ENCODE measurements at regions not wholly inside any gene's neighbourhood (a gene's known extent, or its start where the extent isn't known, plus 50 kb on each side); places are given as distances from the start of the nearest gene placed in this dataset.

DNA sequence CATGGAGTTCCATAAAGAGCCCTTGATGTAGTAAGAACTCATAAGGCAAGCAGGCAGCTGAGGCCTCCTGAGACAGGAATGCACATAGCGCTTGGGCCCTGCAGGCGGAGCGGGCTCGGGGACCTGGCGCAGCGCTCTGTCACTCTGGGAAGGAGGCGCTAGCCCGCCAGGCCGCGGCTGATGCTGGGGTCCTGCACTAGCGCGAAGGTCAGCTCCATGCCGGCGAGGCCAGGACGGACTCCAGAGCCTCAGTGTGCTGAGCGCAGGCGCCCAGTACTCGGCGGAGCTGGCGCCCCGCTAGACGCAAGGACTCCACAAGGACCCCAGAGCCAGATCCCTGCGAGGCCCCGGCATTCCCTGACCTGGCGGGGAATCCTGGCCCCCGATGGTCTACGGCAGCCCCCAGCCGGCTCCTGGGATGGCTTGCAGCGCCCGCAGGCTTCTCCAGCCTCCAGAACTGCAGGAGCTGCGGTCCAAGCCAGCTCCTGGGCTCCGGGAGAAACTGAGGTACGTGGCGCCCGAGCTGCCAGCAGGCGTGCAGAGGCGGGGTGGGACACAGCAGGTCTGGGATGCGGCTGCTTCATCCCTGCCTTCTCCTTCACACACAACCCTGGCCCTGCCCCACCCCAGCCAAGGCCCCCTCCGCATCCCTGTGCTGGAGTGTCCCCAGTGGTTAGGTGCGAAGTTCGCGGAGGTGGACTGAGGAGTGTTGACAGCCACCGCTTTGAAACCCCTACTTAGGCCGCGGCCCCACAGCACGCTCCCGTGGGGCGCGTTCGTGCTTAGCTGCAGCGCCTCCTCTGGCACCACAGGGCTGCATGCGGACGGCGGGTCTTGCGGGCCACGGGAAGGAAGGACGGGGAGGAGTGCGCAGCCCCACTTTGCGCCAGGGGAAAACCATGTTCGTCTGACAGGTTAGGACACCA lies 761.5 kb upstream of the POM121L12 start:
- Histone ChIP-seq H3K27me3 (ENCODE audit: control insufficient read depth, insufficient read depth, low read length) (no peaks in the 10 kb centered on the region), H3K4me1 (ENCODE audit: control insufficient read depth, insufficient read depth, low read length) (no peaks in the 10 kb centered on the region), H4K20me1 (ENCODE audit: insufficient read depth, low read length) (no peaks in the 10 kb centered on the region), H2AFZ (replicated peaks; ENCODE audit: low read length, poor library complexity) (no peak overlapping the region), H3K14ac (replicated peaks; ENCODE audit: low read depth, low read length) (no peak overlapping the region), H4K8ac (ENCODE audit: low read depth in 2 of 2, low read length in 2 of 2) (no peak overlapping the region), H3K56ac (ENCODE audit: extremely low read depth, insufficient read depth, low read length) (no peak overlapping the region), H2BK15ac (ENCODE audit: low read depth, low read length) (no peak overlapping the region), H3K79me1 (ENCODE audit: low read depth in 1 of 2, low read length in 2 of 2) (no peaks in the 10 kb centered on the region), H4K91ac (ENCODE audit: insufficient read depth, low read depth, low read length) (no peak overlapping the region), H3K4ac (ENCODE audit: low read depth, low read length) (no peak overlapping the region), H3K36me3 (ENCODE audit: control insufficient read depth, insufficient read depth, low read length) (no peaks in the 10 kb centered on the region), H2BK5ac (ENCODE audit: low read depth, low read length, poor library complexity, severe bottlenecking) (no peak overlapping the region), H3K18ac (ENCODE audit: low read depth, low read length) (no peak overlapping the region), H3K9me3 (ENCODE audit: control insufficient read depth, insufficient read depth, low read length) (peaks cover 11% of the 10 kb centered on the region), H2AK5ac (ENCODE audit: low read depth, low read length) (no peak overlapping the region), H4K5ac (ENCODE audit: low read depth, low read length) (no peak overlapping the region), H3K9me1 (ENCODE audit: insufficient read depth, low read length) (no peaks in the 10 kb centered on the region), H3K27ac (ENCODE audit: insufficient read depth, low read length) (no peak overlapping the region), H2BK120ac (ENCODE audit: low read depth, low read length) (no peak overlapping the region), H3K4me2 (ENCODE audit: low read depth, low read length) (no peak overlapping the region), H3K23ac (ENCODE audit: low read depth, low read length) (no peak overlapping the region), H3K4me3 (ENCODE audit: insufficient read depth, low read depth, low read length) (no peak overlapping the region), H2BK20ac (ENCODE audit: low read depth, low read length) (no peak overlapping the region), H3K9ac (ENCODE audit: low read depth, low read length) (no peak overlapping the region), H2AK9ac (replicated peaks; ENCODE audit: low read depth, low read length, poor library complexity) (no peak overlapping the region)
- ATAC-seq (ENCODE audit: low read depth) = no peak
- POLR2A ChIA-PET (ENCODE audit: unreplicated experiment) = no interaction called here
- intact Hi-C loops (cut with micrococcal nuclease) (no loop called here), in situ Hi-C loops (cut with MboI; ENCODE audit: low sequenced_read_pairs) (no loop called here), dilution Hi-C loops (cut with HindIII; ENCODE audit: low sequenced_read_pairs, unreplicated experiment) (no loop called here)
- CTCF ChIA-PET = no interaction called here
- BruUV-seq (replicated peaks) = no TSS peak
- no peak for DNase-seq
- WGBS, 2 experiments (ENCODE audit: extremely low coverage in 2 of 2, insufficient read length in 1 of 2) = 67% methylated on average over 24 of the region's 60 CpGs; no CpG with 5 or more reads in 1 of the 2 experiments
- TF ChIP-seq POLR2A (IDR thresholded peaks at IDR 0.05; ENCODE audit: low read depth, low read length) = no peak
- TF ChIP-seq, protein P1, sequence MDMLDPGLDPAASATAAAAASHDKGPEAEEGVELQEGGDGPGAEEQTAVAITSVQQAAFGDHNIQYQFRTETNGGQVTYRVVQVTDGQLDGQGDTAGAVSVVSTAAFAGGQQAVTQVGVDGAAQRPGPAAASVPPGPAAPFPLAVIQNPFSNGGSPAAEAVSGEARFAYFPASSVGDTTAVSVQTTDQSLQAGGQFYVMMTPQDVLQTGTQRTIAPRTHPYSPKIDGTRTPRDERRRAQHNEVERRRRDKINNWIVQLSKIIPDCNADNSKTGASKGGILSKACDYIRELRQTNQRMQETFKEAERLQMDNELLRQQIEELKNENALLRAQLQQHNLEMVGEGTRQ (IDR thresholded peaks at IDR 0.05; ENCODE audit: low read depth, low read length) = no peak
- no peak for TF ChIP-seq NFE2L2 (IDR thresholded peaks at IDR 0.05; ENCODE audit: low read depth, low read length)
- TF ChIP-seq FOS (IDR thresholded peaks at IDR 0.05; ENCODE audit: low read depth, low read length) = no peak
- TF ChIP-seq MAFK (IDR thresholded peaks at IDR 0.05; ENCODE audit: low read depth, low read length) = no peak
- TF ChIP-seq BHLHE40 (IDR thresholded peaks at IDR 0.05; ENCODE audit: low read depth, low read length) = no peak
- TF ChIP-seq CHD1 (IDR thresholded peaks at IDR 0.05; ENCODE audit: low read depth, low read length) = no peak
- no peak for TF ChIP-seq ELK1 (IDR thresholded peaks at IDR 0.05; ENCODE audit: borderline replicate concordance, low read depth, low read length)
- TF ChIP-seq CTCF (conservative IDR thresholded peaks at IDR 0.05; ENCODE audit: low read depth, low read length) = no peak
- TF ChIP-seq RFX5 (IDR thresholded peaks at IDR 0.05; ENCODE audit: low read depth, low read length) = no peak
- TF ChIP-seq CEBPB (IDR thresholded peaks at IDR 0.05; ENCODE audit: low read depth, low read length) = no peak
- no peak for TF ChIP-seq RCOR1 (IDR thresholded peaks at IDR 0.05; ENCODE audit: insufficient replicate concordance, low read length)
- TF ChIP-seq RAD21 (IDR thresholded peaks at IDR 0.05; ENCODE audit: low read length) = no peak
- no peak for TF ChIP-seq MXI1 (IDR thresholded peaks at IDR 0.05; ENCODE audit: borderline replicate concordance, low read depth, low read length)
- no peak for TF ChIP-seq MAZ (IDR thresholded peaks at IDR 0.05; ENCODE audit: borderline replicate concordance, low read depth, low read length)
